HG03025 (cell line): ENCODE measurements at regions not wholly inside any gene's neighbourhood (a gene's known extent, or its start where the extent isn't known, plus 50 kb on each side); places are given as distances from the start of the nearest gene placed in this dataset.
"Not testable (repeated sequence)": the region's sequence is repeated elsewhere in the genome, so short reads cannot be mapped to it uniquely, and the experiment has no call there.

Experiments
- ATAC-seq: cut with Tn5 transposase; IDR thresholded peaks from one replicate; pipeline ENCODE4 v1.9.1; 2021; ENCODE audit warnings: mild to moderate bottlenecking, moderate library complexity; ENCODE audit not compliant: unreplicated experiment, low FRiP score

GRCh38 chr6:134622382-134623173, 304.7 kb upstream of the SGK1 start:
- no peak for ATAC-seq

GRCh38 chr6:134621858-134622257, 303.9 kb upstream of the SGK1 start:
- ATAC-seq, result no peak

GRCh38 chr6:134619789-134620188, 301.9 kb upstream of the SGK1 start:
- no peak for ATAC-seq

- no peak for ATAC-seq
Measured at GRCh38 chr6:134619077-134619476, 301.2 kb upstream of the SGK1 start.

GRCh38 chr6:134614606-134615485, 296.9 kb upstream of the SGK1 start:
- ATAC-seq, result no peak

- not testable (repeated sequence) for ATAC-seq
Measured at GRCh38 chr6:134612128-134612527, 294.2 kb upstream of the SGK1 start.

GRCh38 chr6:134610411-134610810, 292.5 kb upstream of the SGK1 start:
- ATAC-seq, result no peak

- ATAC-seq, result no peak
Measured at GRCh38 chr6:134609716-134610261, 291.9 kb upstream of the SGK1 start.

- ATAC-seq, result no peak
Measured at GRCh38 chr6:134607411-134607810, 289.5 kb upstream of the SGK1 start.

GRCh38 chr6:134605034-134605433, 287.1 kb upstream of the SGK1 start:
- no peak for ATAC-seq

- no peak for ATAC-seq
Measured at GRCh38 chr6:134604014-134604676, 286.2 kb upstream of the SGK1 start.

GRCh38 chr6:134603561-134603960, 285.6 kb upstream of the SGK1 start:
- no peak for ATAC-seq

GRCh38 chr6:134602123-134602522, 284.2 kb upstream of the SGK1 start:
- ATAC-seq, result no peak

GRCh38 chr6:134600671-134601070, 282.8 kb upstream of the SGK1 start:
- no peak for ATAC-seq

GRCh38 chr6:134599079-134599478, 281.2 kb upstream of the SGK1 start:
- ATAC-seq, result no peak

GRCh38 chr6:134596191-134596590, 278.3 kb upstream of the SGK1 start:
- ATAC-seq, result no peak

- no peak for ATAC-seq
Measured at GRCh38 chr6:134594881-134595280, 277.0 kb upstream of the SGK1 start.

GRCh38 chr6:134593887-134594286, 276.0 kb upstream of the SGK1 start:
- ATAC-seq, result no peak

- ATAC-seq, result no peak
Measured at GRCh38 chr6:134593442-134593841, 275.5 kb upstream of the SGK1 start.

GRCh38 chr6:134593024-134593423, 275.1 kb upstream of the SGK1 start:
- ATAC-seq, result no peak

- no peak for ATAC-seq
Measured at GRCh38 chr6:134590449-134590848, 272.5 kb upstream of the SGK1 start.
